A549 (cell line): ENCODE measurements at regions not wholly inside any gene's neighbourhood (a gene's known extent, or its start where the extent isn't known, plus 50 kb on each side); places are given as distances from the start of the nearest gene placed in this dataset.
"Not testable (repeated sequence)": the region's sequence is repeated elsewhere in the genome, so short reads cannot be mapped to it uniquely, and the experiment has no call there.

Experiments used
- CTCF ChIP-seq: fragments of >200 bp; sonication (Bioruptor Twin); formaldehyde crosslinking; IDR thresholded peaks from 3 replicates; pipeline ENCODE4 v1.5.1; 2016
- ELK1 ChIP-seq: fragments of 150-350 bp; IDR thresholded peaks from 2 replicates; pipeline ENCODE4 v1.6.1; 2014; ENCODE audit warnings: low read depth, mild to moderate bottlenecking, low read length
- HES2 ChIP-seq: fragments of >200 bp; sonication (Bioruptor Twin); formaldehyde crosslinking; IDR thresholded peaks from 2 replicates; pipeline ENCODE4 v1.6.1; 2016
- PBX3 ChIP-seq: IDR thresholded peaks from 2 replicates; pipeline ENCODE4 v1.6.1; 2012
- POLR2A ChIP-seq: IDR thresholded peaks from 2 replicates; pipeline ENCODE4 v1.6.1; 2012; ENCODE audit warnings: mild to moderate bottlenecking, low read length

- TF ChIP-seq CTCF, ELK1, POLR2A, PBX3, HES2: not testable (repeated sequence)
Observed at GRCh38 chr15:77896147-77897112, 181.1 kb downstream of the TBC1D2B start.
